ENCODE measurements at regions not wholly inside any gene's neighbourhood (a gene's known extent, or its start where the extent isn't known, plus 50 kb on each side); places are given as distances from the start of the nearest gene placed in this dataset.

DNA sequence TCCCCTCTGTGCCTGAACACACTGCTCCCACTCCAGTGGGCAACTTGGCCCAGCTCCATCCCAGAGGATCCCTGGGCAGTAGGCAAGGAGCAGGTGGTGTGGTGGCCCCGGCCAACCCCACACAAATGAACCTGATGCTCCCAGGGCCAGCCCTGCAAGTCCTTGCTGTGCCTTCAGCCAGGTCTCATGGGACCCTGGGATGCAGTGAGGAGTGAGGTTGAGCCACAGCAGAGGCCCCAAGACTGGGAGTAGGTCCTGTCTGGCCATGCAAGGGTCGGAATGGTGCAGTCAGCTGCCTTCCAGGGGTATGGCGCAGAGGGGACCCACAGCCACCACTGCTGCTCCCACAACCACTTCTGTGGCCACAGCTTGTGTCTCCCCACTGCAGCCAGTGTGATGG lies 234.5 kb upstream of the DKK2 start:
- DNase-seq (ENCODE audit: low read depth, low spot score) = no peak
- RAD21 ChIA-PET (ENCODE audit: unreplicated experiment) = no interaction called here
- CTCF ChIA-PET = no interaction called here
- no peak overlapping the region for H2AFZ ChIP-seq (ENCODE audit: control insufficient read depth, low read depth, low read length)
- intact Hi-C loops (cut with micrococcal nuclease; ENCODE audit: unreplicated experiment) = loop anchor here (10.0 kb wide), 1 partner anchor 464 kb away; no protein-coding TSS in a partner anchor
- no peak for ATAC-seq
- H3K36me3 ChIP-seq (ENCODE audit: control insufficient read depth in 2 of 2, insufficient read depth in 2 of 2, low read length in 1 of 2) = no peaks in the 10 kb centered on the region
- no peaks in the 10 kb centered on the region for H3K79me2 ChIP-seq (ENCODE audit: control insufficient read depth, insufficient read depth, low read length)
- no peak overlapping the region for H3K4me3 ChIP-seq
- H3K4me2 ChIP-seq (ENCODE audit: control insufficient read depth, insufficient read depth) = no peak overlapping the region
- TF ChIP-seq, protein P1, sequence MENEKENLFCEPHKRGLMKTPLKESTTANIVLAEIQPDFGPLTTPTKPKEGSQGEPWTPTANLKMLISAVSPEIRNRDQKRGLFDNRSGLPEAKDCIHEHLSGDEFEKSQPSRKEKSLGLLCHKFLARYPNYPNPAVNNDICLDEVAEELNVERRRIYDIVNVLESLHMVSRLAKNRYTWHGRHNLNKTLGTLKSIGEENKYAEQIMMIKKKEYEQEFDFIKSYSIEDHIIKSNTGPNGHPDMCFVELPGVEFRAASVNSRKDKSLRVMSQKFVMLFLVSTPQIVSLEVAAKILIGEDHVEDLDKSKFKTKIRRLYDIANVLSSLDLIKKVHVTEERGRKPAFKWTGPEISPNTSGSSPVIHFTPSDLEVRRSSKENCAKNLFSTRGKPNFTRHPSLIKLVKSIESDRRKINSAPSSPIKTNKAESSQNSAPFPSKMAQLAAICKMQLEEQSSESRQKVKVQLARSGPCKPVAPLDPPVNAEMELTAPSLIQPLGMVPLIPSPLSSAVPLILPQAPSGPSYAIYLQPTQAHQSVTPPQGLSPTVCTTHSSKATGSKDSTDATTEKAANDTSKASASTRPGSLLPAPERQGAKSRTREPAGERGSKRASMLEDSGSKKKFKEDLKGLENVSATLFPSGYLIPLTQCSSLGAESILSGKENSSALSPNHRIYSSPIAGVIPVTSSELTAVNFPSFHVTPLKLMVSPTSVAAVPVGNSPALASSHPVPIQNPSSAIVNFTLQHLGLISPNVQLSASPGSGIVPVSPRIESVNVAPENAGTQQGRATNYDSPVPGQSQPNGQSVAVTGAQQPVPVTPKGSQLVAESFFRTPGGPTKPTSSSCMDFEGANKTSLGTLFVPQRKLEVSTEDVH (IDR thresholded peaks at IDR 0.05; ENCODE audit: low read depth, partially characterized antibody) = no peak
- TF ChIP-seq, protein P2, sequence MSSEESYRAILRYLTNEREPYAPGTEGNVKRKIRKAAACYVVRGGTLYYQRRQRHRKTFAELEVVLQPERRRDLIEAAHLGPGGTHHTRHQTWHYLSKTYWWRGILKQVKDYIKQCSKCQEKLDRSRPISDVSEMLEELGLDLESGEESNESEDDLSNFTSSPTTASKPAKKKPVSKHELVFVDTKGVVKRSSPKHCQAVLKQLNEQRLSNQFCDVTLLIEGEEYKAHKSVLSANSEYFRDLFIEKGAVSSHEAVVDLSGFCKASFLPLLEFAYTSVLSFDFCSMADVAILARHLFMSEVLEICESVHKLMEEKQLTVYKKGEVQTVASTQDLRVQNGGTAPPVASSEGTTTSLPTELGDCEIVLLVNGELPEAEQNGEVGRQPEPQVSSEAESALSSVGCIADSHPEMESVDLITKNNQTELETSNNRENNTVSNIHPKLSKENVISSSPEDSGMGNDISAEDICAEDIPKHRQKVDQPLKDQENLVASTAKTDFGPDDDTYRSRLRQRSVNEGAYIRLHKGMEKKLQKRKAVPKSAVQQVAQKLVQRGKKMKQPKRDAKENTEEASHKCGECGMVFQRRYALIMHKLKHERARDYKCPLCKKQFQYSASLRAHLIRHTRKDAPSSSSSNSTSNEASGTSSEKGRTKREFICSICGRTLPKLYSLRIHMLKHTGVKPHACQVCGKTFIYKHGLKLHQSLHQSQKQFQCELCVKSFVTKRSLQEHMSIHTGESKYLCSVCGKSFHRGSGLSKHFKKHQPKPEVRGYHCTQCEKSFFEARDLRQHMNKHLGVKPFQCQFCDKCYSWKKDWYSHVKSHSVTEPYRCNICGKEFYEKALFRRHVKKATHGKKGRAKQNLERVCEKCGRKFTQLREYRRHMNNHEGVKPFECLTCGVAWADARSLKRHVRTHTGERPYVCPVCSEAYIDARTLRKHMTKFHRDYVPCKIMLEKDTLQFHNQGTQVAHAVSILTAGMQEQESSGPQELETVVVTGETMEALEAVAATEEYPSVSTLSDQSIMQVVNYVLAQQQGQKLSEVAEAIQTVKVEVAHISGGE (CRISPR knock-in tag; IDR thresholded peaks at IDR 0.05) = no peak
- TF ChIP-seq, protein P3, sequence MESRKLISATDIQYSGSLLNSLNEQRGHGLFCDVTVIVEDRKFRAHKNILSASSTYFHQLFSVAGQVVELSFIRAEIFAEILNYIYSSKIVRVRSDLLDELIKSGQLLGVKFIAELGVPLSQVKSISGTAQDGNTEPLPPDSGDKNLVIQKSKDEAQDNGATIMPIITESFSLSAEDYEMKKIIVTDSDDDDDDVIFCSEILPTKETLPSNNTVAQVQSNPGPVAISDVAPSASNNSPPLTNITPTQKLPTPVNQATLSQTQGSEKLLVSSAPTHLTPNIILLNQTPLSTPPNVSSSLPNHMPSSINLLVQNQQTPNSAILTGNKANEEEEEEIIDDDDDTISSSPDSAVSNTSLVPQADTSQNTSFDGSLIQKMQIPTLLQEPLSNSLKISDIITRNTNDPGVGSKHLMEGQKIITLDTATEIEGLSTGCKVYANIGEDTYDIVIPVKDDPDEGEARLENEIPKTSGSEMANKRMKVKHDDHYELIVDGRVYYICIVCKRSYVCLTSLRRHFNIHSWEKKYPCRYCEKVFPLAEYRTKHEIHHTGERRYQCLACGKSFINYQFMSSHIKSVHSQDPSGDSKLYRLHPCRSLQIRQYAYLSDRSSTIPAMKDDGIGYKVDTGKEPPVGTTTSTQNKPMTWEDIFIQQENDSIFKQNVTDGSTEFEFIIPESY (IDR thresholded peaks at IDR 0.05) = no peak
- TF ChIP-seq MYB (IDR thresholded peaks at IDR 0.05; ENCODE audit: borderline replicate concordance, low read depth, low read length) (no peak), EP300 (IDR thresholded peaks at IDR 0.05; ENCODE audit: borderline replicate concordance in 1 of 2, control insufficient read depth in 1 of 2, low read depth in 2 of 2, low read length in 2 of 2) (no peak), MEF2B (IDR thresholded peaks at IDR 0.05; ENCODE audit: partially characterized antibody, poor library complexity, severe bottlenecking) (no peak)
- 15% methylated on average over 3 of the region's 3 CpGs for WGBS (ENCODE audit: insufficient coverage, insufficient replicate concordance, low lambda C conversion rate, missing lambda C conversion rate)
- H4K20me1 ChIP-seq (ENCODE audit: control insufficient read depth, insufficient read depth) = no peaks in the 10 kb centered on the region
- H3K27me3 ChIP-seq (replicated peaks in 1 of 2; ENCODE audit: control insufficient read depth in 2 of 2, insufficient read depth in 2 of 2, low read length in 1 of 2) = no peaks in the 10 kb centered on the region
- FAIRE-seq = no peak
- SMC1A ChIA-PET (ENCODE audit: uncharacterized antibody, unreplicated experiment) = no interaction called here
- H3K9me3 ChIP-seq (replicated peaks; ENCODE audit: control insufficient read depth, insufficient read depth, low read length) = no peaks in the 10 kb centered on the region
- H3K4me1 ChIP-seq (ENCODE audit: control insufficient read depth, insufficient read depth, low read length) = no peaks in the 10 kb centered on the region
- H3K27ac ChIP-seq (ENCODE audit: control insufficient read depth, insufficient read depth) = no peak overlapping the region
- in situ Hi-C loops (cut with MboI) = no loop called here
- POLR2A ChIA-PET = no interaction called here
- H3K9ac ChIP-seq (ENCODE audit: control insufficient read depth, insufficient read depth, low read length) = no peak overlapping the region
- BruUV-seq (replicated peaks) = no TSS peak
